GM21723 (cell line): ENCODE measurements at regions not wholly inside any gene's neighbourhood (a gene's known extent, or its start where the extent isn't known, plus 50 kb on each side); places are given as distances from the start of the nearest gene placed in this dataset.
"Not testable (repeated sequence)": the region's sequence is repeated elsewhere in the genome, so short reads cannot be mapped to it uniquely, and the experiment has no call there.

Source experiments
- ATAC-seq: cut with Tn5 transposase; IDR thresholded peaks from one replicate; pipeline ENCODE4 v1.9.1; 2021; ENCODE audit warnings: mild to moderate bottlenecking, moderate library complexity; ENCODE audit not compliant: unreplicated experiment

- ATAC-seq: not testable (repeated sequence)
Measured at GRCh38 chr18:71303743-71304142, 1014.9 kb downstream of the SOCS6 start.

- no peak for ATAC-seq
Measured at GRCh38 chr18:71301596-71301995, 1012.8 kb downstream of the SOCS6 start.

- not testable (repeated sequence) for ATAC-seq
Measured at GRCh38 chr18:71294201-71294600, 1005.4 kb downstream of the SOCS6 start.

GRCh38 chr18:71293322-71293721 is 1004.5 kb downstream of the SOCS6 start:
- ATAC-seq: no peak

- ATAC-seq: no peak
Measured at GRCh38 chr18:71287268-71287667, 998.4 kb downstream of the SOCS6 start.

GRCh38 chr18:71252351-71252865 is 963.6 kb downstream of the SOCS6 start:
- no peak for ATAC-seq

GRCh38 chr18:71250191-71250590 is 961.3 kb downstream of the SOCS6 start:
- ATAC-seq: no peak

GRCh38 chr18:71249791-71250190 is 960.9 kb downstream of the SOCS6 start:
- no peak for ATAC-seq

GRCh38 chr18:71242981-71243380 is 954.1 kb downstream of the SOCS6 start:
- ATAC-seq: no peak

GRCh38 chr18:71238974-71239624 is 950.3 kb downstream of the SOCS6 start:
- ATAC-seq: no peak

- ATAC-seq: no peak
Measured at GRCh38 chr18:71237641-71238040, 948.8 kb downstream of the SOCS6 start.

- ATAC-seq: no peak
Measured at GRCh38 chr18:71233177-71233576, 944.3 kb downstream of the SOCS6 start.

GRCh38 chr18:71223486-71223885 is 934.6 kb downstream of the SOCS6 start:
- ATAC-seq: no peak

- no peak for ATAC-seq
Measured at GRCh38 chr18:71221405-71221804, 932.6 kb downstream of the SOCS6 start.

GRCh38 chr18:71212739-71213138 is 923.9 kb downstream of the SOCS6 start:
- not testable (repeated sequence) for ATAC-seq

GRCh38 chr18:71212222-71212621 is 923.4 kb downstream of the SOCS6 start:
- ATAC-seq: no peak

- no peak for ATAC-seq
Measured at GRCh38 chr18:71209944-71210343, 921.1 kb downstream of the SOCS6 start.

GRCh38 chr18:71194438-71194837 is 905.6 kb downstream of the SOCS6 start:
- no peak for ATAC-seq

GRCh38 chr18:71189581-71189980 is 900.7 kb downstream of the SOCS6 start:
- no peak for ATAC-seq

GRCh38 chr18:71168557-71169145 is 879.8 kb downstream of the SOCS6 start:
- no peak for ATAC-seq

GRCh38 chr18:71136487-71136886 is 847.6 kb downstream of the SOCS6 start:
- ATAC-seq: no peak

GRCh38 chr18:71134122-71134521 is 845.3 kb downstream of the SOCS6 start:
- no peak for ATAC-seq

- no peak for ATAC-seq
Measured at GRCh38 chr18:71131918-71132317, 843.1 kb downstream of the SOCS6 start.
